Non-pigmented ciliary epithelial cell (primary cell): ENCODE measurements at regions not wholly inside any gene's neighbourhood (a gene's known extent, or its start where the extent isn't known, plus 50 kb on each side); places are given as distances from the start of the nearest gene placed in this dataset.

Experiments used
- DNase-seq: peaks from one replicate; pipeline ENCODE4 v3.0.0-alpha.2; 2010; ENCODE audit warnings: low read depth

GRCh38 chr2:42895134-42895790 is 102.9 kb upstream of the HAAO start:
- no peak for DNase-seq

DNA sequence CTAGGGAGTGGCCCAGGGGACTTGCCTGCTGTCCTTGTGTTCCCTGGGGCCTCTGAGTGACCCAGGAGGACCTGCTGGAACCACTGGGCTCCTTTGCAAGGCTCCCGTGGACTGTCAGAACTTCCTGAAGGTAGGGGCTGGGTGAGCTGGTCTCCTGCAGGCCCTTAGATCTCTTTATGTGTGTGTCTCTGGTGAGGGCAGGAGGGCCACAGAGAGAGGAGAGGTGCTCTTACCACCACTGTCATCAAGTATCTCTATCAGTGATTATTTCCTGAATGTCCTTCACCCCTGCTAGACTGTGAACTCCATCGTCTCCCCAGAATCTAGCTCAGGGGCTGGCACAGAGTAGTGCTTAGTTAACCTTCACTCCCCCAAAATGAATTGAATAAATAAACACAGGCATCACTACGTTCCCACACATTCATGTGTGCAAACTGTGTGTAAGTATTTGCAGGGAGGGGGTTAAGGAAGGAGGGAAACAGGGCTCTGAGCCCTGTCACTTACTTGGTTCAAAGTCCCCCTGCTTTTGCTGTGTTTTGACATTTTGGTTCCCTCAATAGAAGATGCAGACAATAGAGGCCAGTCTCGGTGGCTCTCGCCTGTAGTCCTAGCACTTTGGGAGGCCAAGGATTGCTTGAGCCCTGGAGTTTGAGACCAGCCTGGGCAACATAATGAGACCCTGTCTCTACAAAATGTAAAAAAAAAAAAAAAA is 100.8 kb upstream of the HAAO start:
- no peak for DNase-seq

GRCh38 chr2:42890791-42891355 is 98.5 kb upstream of the HAAO start:
- DNase-seq = no peak

- no peak for DNase-seq
Measured at GRCh38 chr2:42888321-42889245, 96.2 kb upstream of the HAAO start.

- no peak for DNase-seq
Measured at GRCh38 chr2:42886921-42887320, 94.5 kb upstream of the HAAO start.

DNA sequence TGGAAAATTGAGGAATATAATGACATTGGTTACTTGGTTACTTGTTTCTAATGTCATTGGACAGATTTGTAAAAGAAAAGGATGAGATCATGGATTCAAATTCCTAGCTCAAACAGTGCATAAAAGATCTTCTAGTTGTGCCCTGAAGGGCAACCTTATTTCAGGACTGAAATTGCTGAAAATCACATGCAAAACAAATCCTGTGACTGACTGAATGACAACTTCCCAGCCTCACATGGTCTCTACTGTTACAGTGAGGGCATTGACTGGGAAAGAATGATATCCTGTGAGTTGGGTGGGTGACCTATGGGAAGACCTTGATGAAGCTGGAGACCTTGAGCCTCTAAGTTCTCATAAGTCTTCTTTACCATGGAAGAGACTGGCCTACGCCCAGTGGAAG is 90.4 kb upstream of the HAAO start:
- DNase-seq = no peak

- no peak for DNase-seq
Measured at GRCh38 chr2:42881732-42882131, 89.3 kb upstream of the HAAO start.

GRCh38 chr2:42880738-42881690 is 88.6 kb upstream of the HAAO start:
- no peak for DNase-seq

DNA sequence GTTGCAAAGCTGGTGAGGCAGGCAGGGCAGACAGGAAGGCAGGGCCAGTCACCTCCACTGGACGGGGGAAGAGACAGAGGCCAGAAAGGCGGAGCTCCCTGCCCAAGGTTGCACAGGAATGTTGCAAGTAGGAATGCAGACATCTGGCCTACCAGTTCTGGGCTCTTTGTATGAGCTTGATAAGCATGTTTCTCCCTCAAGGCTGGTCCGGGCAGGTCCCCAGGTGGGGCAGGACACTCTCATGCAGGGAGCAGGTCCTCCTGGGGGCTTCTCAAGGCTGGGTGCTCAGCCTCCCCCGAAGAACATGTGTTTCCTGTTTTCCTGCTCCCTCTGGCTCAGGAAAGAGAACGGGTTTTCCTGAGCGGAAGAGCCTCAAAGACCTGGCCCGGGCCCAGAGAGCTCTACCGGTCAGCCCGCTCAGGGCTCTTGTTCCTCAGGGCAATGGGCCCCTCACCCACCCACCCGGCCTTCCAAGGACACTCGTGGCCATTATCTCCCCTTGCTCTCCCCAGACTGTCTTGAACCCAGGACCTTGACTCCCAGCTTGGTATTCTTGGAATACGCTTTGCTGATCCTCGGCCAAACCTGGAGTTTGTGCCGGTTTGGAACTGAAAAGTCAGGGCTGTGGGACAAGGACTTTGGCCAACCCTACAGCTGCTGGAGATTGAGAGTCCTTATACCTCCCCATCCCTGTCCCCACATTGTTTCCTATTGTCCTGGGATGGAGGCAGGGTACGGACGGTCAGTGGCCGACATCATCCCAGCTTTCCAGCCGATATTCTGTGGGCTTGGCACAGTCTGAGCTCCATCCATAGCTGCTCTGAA is 87.7 kb upstream of the HAAO start:
- no peak for DNase-seq

- no peak for DNase-seq
Measured at GRCh38 chr2:42879121-42879705, 86.8 kb upstream of the HAAO start.

DNA sequence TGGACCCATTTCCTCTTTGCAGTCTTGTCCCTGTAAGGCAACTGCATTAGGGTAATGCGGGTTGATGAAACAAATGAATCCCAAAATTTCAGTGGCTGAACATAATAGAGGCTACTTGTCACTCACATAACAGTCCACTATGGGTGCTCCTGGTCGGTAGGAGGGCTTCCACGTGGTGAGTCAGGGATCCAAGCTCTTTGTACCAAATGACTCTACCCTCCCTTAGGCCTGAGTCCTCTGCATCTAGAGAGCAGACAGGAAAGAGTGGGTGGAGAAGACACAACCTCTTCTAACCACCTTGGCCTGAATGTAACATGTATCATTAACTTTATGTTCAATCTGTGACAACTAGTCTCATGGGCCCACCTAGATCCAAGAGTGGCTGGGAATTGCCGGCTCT is 86.2 kb upstream of the HAAO start:
- DNase-seq = no peak

DNA sequence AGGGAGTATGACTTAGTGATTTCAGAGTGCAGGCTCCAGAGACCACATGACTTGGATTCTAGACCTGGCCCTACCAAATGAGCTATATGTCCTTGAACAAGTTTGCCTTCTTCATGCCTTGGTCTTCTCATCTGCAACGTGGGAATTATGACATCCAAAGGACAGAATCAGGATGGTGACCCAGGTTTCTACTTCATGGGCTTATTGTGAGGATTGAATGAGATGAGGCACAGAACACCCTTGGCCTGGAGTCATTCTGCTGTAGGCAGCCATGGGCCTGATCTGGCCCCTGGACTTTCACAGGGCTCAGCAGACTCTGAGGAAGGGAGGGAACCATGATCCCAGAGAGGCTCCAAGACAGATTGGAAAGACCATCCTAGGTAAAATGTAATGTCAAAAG is 85.6 kb upstream of the HAAO start:
- DNase-seq = no peak

DNA sequence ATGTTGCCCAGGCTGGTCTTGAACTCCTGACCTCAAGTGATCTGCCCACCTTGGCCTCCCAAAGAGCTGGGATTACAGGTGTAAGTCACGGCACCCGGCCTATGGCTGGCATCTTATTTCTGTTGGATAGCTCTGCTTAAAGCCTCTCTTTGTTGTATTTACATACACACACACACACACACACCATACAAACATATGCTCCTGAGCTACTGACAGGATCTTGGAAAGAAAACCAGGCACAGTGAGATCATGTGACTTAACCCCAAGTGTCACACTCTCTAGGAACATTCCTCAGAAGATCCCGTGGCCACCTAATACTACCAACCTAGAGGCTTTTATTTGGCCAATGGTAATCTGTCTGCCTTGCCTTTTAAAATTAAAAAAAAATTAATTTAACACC is 85.1 kb upstream of the HAAO start:
- no peak for DNase-seq

- DNase-seq = no peak
Measured at GRCh38 chr2:42876326-42876751, 84.0 kb upstream of the HAAO start.

- no peak for DNase-seq
Measured at GRCh38 chr2:42875880-42876279, 83.5 kb upstream of the HAAO start.

DNA sequence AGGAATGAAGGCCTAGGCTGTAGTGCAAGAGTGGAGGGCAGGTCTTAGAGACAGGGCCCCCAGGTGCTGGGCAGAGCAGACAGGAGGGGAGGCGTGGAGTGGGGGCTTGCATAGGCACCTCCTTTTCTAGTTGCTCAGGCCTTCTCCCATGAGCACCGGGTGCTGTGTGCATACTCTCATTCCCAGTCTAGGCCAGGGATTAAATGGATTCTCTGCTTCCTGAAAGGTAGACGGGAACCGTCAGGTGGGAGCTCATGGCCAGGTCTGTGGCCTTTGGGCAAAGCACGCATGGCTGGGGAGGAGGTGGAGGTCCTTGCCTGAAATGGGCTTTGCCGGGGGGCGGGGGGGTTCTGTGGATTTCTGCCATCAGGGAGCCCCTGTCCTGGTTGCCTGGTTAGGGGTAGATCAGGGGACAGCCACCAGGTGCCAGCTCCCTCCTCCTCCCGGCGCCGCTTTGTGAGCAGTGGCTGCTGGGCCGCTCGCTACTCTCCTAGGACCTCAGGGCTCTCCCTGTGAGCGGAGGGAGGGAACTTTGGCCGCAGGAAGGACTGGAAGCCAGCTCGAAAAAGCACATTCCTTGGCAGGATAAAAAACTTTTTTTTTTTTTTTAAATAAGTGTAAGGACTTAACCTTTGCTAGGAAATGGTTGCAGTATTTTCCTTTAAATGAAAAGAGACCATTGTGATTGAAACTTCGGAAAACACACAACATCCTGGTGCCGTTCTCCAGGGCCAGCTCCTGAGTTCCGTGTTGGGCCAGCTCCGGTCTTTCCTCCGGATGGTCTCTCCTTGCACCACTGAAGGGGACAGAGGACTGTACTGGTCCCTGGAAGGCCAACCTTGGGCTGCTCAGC is 82.8 kb upstream of the HAAO start:
- no peak for DNase-seq

DNA sequence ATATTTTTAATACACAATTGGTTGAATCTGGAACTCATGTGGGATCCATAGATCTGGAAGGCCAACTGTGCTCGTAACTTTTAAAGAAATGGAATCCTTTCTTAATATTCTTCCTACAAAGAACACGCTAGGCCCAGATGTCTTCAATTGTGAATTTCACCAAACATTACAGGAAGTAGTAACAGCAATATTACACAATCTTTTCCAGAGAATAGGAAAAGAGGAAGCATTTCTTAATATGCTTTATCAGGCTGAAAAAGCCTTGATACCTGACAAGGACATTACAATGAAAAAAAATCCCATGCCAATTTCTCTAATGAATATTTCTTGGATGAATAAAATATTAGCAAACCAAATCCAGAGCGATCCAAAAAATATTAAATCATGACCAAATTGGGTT is 80.3 kb upstream of the HAAO start:
- no peak for DNase-seq

DNA sequence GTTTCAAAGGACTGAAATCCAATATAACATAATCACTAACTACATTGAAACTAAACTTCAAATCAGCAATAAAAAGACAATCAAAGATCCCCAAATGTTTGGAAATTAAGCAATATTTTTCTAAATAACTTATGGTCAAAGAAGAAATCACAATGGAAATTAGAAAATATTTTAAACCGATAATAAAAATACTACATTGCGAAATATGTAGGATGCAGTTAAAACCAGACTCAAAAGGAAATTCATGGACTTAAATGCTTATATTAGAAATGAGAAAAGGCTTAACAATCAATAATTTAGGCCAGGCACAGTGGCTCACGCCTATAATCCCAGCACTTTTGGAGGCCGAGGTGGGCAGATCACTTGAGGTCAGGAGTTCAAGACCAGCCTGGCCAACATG is 79.0 kb upstream of the HAAO start:
- DNase-seq = no peak

- DNase-seq = no peak
Measured at GRCh38 chr2:42868874-42869273, 76.5 kb upstream of the HAAO start.
